GM12878 (cell line): ENCODE measurements at regions not wholly inside any gene's neighbourhood (a gene's known extent, or its start where the extent isn't known, plus 50 kb on each side); places are given as distances from the start of the nearest gene placed in this dataset.

Experiments used
- ATAC-seq: fragments of 200-7000 bp; cut with Tn5 transposase; 3 replicates; pipeline ENCODE4 v1.9.1; 2020; ENCODE audit warnings: mild to moderate bottlenecking, moderate library complexity
- BruUV-seq: library from RNA; stranded (reverse); fragments of 400-500 nt; replicated peaks from 2 replicates; lab custom pipeline; 2021; lab: Mats Ljungman, UMichigan
- CTCF ChIA-PET: fragments of 300-600 bp; sonication (Branson Sonifier 250); formaldehyde crosslinking; extraction: SDS; loops from one replicate; lab custom pipeline; 2021; ENCODE audit warnings: inconsistent platforms; lab: Yijun Ruan, JAX
- POLR2A ChIA-PET: fragments of 350-600 bp; formaldehyde crosslinking; extraction: SDS; loops from one replicate; lab custom pipeline; 2021; ENCODE audit warnings: inconsistent platforms; lab: Charles Lee
- RAD21 ChIA-PET: fragments of 300-600 bp; sonication (Branson Sonifier 250); formaldehyde crosslinking; loops from one replicate; lab custom pipeline; 2023; ENCODE audit warnings: antibody characterized with exemption; ENCODE audit not compliant: unreplicated experiment; lab: Charles Lee
- SMC1A ChIA-PET: fragments of 300-600 bp; sonication (Branson Sonifier 250); formaldehyde crosslinking; loops from one replicate; lab custom pipeline; 2023; ENCODE audit not compliant: unreplicated experiment, uncharacterized antibody; lab: Charles Lee
- DNase-seq: peaks from one replicate; pipeline ENCODE4 v3.0.0-alpha.2; 2011; ENCODE audit warnings: low read depth, low spot score
- FAIRE-seq: peaks from 3 replicates; lab custom pipeline; 2011; peaks lifted over from hg19 to GRCh38; lab: Jason Lieb, UNC
- H2AFZ ChIP-seq: 2 replicates; pipeline ENCODE4 v1.6.0; 2011; ENCODE audit warnings: low read depth, low read length, control low read depth; ENCODE audit not compliant: control insufficient read depth
- H3K27ac ChIP-seq: 2 replicates; pipeline ENCODE4 v1.5.1; 2011; ENCODE audit warnings: control low read depth; ENCODE audit not compliant: control insufficient read depth, insufficient read depth
- H3K27me3 ChIP-seq, 2 experiments: replicated peaks in 1 of 2; 2 replicates each; pipeline versions ENCODE4 v1.6.0 to v1.6.1; 2011; ENCODE audit warnings: low read length in 1 of 2; ENCODE audit not compliant: control insufficient read depth in 2 of 2, insufficient read depth in 2 of 2
- H3K36me3 ChIP-seq, 2 experiments: 2 replicates each; pipeline ENCODE4 v1.5.1; 2011; ENCODE audit warnings: low read length in 1 of 2; ENCODE audit not compliant: control insufficient read depth in 2 of 2, insufficient read depth in 2 of 2
- H3K4me1 ChIP-seq: 2 replicates; pipeline ENCODE4 v1.6.1; 2011; ENCODE audit warnings: mild to moderate bottlenecking, low read length, moderate library complexity, mixed read lengths; ENCODE audit not compliant: control insufficient read depth, insufficient read depth
- H3K4me2 ChIP-seq: 2 replicates; pipeline ENCODE4 v1.6.0; 2011; ENCODE audit warnings: control low read depth; ENCODE audit not compliant: control insufficient read depth, insufficient read depth
- H3K4me3 ChIP-seq: fragments of 200-600 bp; sonication (generic); 2 replicates; pipeline ENCODE4 v1.5.1; 2016
- H3K79me2 ChIP-seq: 2 replicates; pipeline ENCODE4 v1.6.0; 2011; ENCODE audit warnings: low read length; ENCODE audit not compliant: control insufficient read depth, insufficient read depth
- H3K9ac ChIP-seq: 2 replicates; pipeline ENCODE4 v1.8.0; 2011; ENCODE audit warnings: low read length, control low read depth, mixed read lengths; ENCODE audit not compliant: control insufficient read depth, insufficient read depth
- H3K9me3 ChIP-seq: replicated peaks from 3 replicates; pipeline ENCODE4 v1.5.1; 2011; ENCODE audit warnings: mild to moderate bottlenecking, low read length; ENCODE audit not compliant: control insufficient read depth, insufficient read depth
- H4K20me1 ChIP-seq: 2 replicates; pipeline ENCODE4 v1.6.0; 2011; ENCODE audit not compliant: control insufficient read depth, insufficient read depth
- ATF2 ChIP-seq: IDR thresholded peaks from 2 replicates; pipeline ENCODE4 v1.6.1; 2012; ENCODE audit warnings: low read length, inconsistent platforms
- ATF7 ChIP-seq: fragments of 450-650 bp; IDR thresholded peaks from 2 replicates; pipeline ENCODE4 v1.6.1; 2016; ENCODE audit warnings: low read depth, mild to moderate bottlenecking
- BRCA1 ChIP-seq: IDR thresholded peaks from 2 replicates; pipeline ENCODE4 v1.6.1; 2011; ENCODE audit warnings: low read depth, low read length, improper control_type of control experiment
- CEBPB ChIP-seq, 2 experiments: fragments of 150-350 bp in 1 of 2; IDR thresholded peaks; 2 replicates each; pipeline ENCODE4 v1.6.1; 2012 to 2014; ENCODE audit warnings: low read depth in 2 of 2, low read length in 2 of 2, borderline replicate concordance in 1 of 2, inconsistent platforms in 1 of 2
- EZH2 ChIP-seq: IDR thresholded peaks from 2 replicates; pipeline ENCODE4 v1.6.1; 2012; ENCODE audit warnings: low read depth, mild to moderate bottlenecking, control low read depth, inconsistent platforms, low read length, borderline replicate concordance; ENCODE audit not compliant: control insufficient read depth
- KAT2A ChIP-seq: conservative IDR thresholded peaks from 2 replicates; pipeline ENCODE4 v1.6.1; 2011; ENCODE audit warnings: low read depth, low read length; ENCODE audit not compliant: control insufficient read depth
- KDM1A ChIP-seq: fragments of 200-600 bp; sonication (generic); IDR thresholded peaks from 2 replicates; pipeline ENCODE4 v1.6.1; 2016; ENCODE audit warnings: borderline replicate concordance
- MAX ChIP-seq: IDR thresholded peaks from 2 replicates; pipeline ENCODE4 v1.6.1; 2012; ENCODE audit warnings: low read depth, low read length, improper control_type of control experiment
- MEF2A ChIP-seq: IDR thresholded peaks from 2 replicates; pipeline ENCODE4 v1.6.1; 2011; ENCODE audit warnings: low read depth, mild to moderate bottlenecking, low read length, moderate library complexity; ENCODE audit not compliant: insufficient read depth
- MTA2 ChIP-seq: fragments of 450-650 bp; IDR thresholded peaks from 2 replicates; pipeline ENCODE4 v1.6.1; 2016; ENCODE audit warnings: low read depth, mild to moderate bottlenecking, moderate library complexity
- MYB ChIP-seq: fragments of 150-350 bp; IDR thresholded peaks from 2 replicates; pipeline ENCODE4 v1.6.1; 2014; ENCODE audit warnings: mild to moderate bottlenecking, low read depth, low read length, borderline replicate concordance
- NBN ChIP-seq: fragments of 450-650 bp; IDR thresholded peaks from 2 replicates; pipeline ENCODE4 v1.6.1; 2016
- NFYA ChIP-seq: IDR thresholded peaks from 2 replicates; pipeline ENCODE4 v1.6.1; 2011; ENCODE audit warnings: low read depth, mild to moderate bottlenecking, low read length, improper control_type of control experiment, borderline replicate concordance
- PML ChIP-seq: IDR thresholded peaks from 2 replicates; pipeline ENCODE4 v1.6.1; 2012; ENCODE audit warnings: low read length, inconsistent platforms
- REST ChIP-seq: IDR thresholded peaks from 2 replicates; pipeline ENCODE4 v1.6.1; 2012; ENCODE audit warnings: mild to moderate bottlenecking, low read depth, low read length
- SUPT20H ChIP-seq: IDR thresholded peaks from 2 replicates; pipeline ENCODE4 v1.6.1; 2011; ENCODE audit warnings: low read depth, mild to moderate bottlenecking, low read length, moderate library complexity, borderline replicate concordance; ENCODE audit not compliant: control insufficient read depth
- TCF3 ChIP-seq: IDR thresholded peaks from 2 replicates; pipeline ENCODE4 v1.6.1; 2012; ENCODE audit warnings: low read depth, mild to moderate bottlenecking, low read length, borderline replicate concordance; ENCODE audit not compliant: insufficient read depth
- TCF7 ChIP-seq: IDR thresholded peaks from 2 replicates; pipeline ENCODE4 v1.6.1; 2014; ENCODE audit warnings: antibody characterized with exemption, borderline replicate concordance
- YBX1 ChIP-seq: fragments of 450-650 bp; IDR thresholded peaks from 2 replicates; pipeline ENCODE4 v1.6.1; 2016; ENCODE audit warnings: antibody characterized with exemption
- ZBED1 ChIP-seq: IDR thresholded peaks from 2 replicates; pipeline ENCODE4 v1.6.1; 2016; ENCODE audit warnings: borderline replicate concordance
- ZNF217 ChIP-seq: fragments of 450-650 bp; IDR thresholded peaks from 2 replicates; pipeline ENCODE4 v1.6.1; 2017; ENCODE audit warnings: antibody characterized with exemption, mild to moderate bottlenecking
- in situ Hi-C: fragments of 300-500 bp; cut with MboI; formaldehyde crosslinking; loops from 9 replicates; pipeline ENCODE4 v1.14.3; 2018; ENCODE audit warnings: mixed read lengths
- intact Hi-C: fragments of 100-400 bp; cut with micrococcal nuclease; formaldehyde crosslinking; loops from one replicate; pipeline ENCODE4 v1.14.2; 2022; ENCODE audit not compliant: unreplicated experiment

GRCh38 chr6:81822568-81822967 is 70.1 kb upstream of the TENT5A start (continued):
- no peak for TF ChIP-seq CEBPB (IDR thresholded peaks at IDR 0.05; ENCODE audit: borderline replicate concordance in 1 of 2, low read depth in 2 of 2, low read length in 2 of 2)
- no peak for TF ChIP-seq MEF2A
- no peak for TF ChIP-seq PML
- TF ChIP-seq ZNF217 = no peak

GRCh38 chr6:81821449-81821848 is 69.0 kb upstream of the TENT5A start:
- FAIRE-seq = no peak
- Histone ChIP-seq H3K27ac (no peak overlapping the region), H3K4me1 (no peaks in the 10 kb centered on the region), H3K79me2 (no peaks in the 10 kb centered on the region), H3K27me3 (no peaks in the 10 kb centered on the region), H4K20me1 (no peaks in the 10 kb centered on the region), H3K36me3 (no peaks in the 10 kb centered on the region), H3K9ac (no peak overlapping the region), H3K9me3 (no peaks in the 10 kb centered on the region), H2AFZ (no peak overlapping the region), H3K4me3 (no peak overlapping the region), H3K4me2 (no peak overlapping the region)
- SMC1A ChIA-PET = interaction anchor here (1.0 to 1.8 kb wide), 7 partner anchors 27 to 178 kb away, joined by 3 to 8 read pairs (median 4); no protein-coding TSS in a partner anchor
- RAD21 ChIA-PET = interaction anchor here (0.9 to 1.7 kb wide), 5 partner anchors 55 to 176 kb away, joined by 3 to 6 read pairs (median 5); no protein-coding TSS in a partner anchor
- BruUV-seq = no TSS peak
- POLR2A ChIA-PET = interaction anchor here (0.9 kb wide), 1 partner anchor 31 kb away, joined by 3 read pairs; no protein-coding TSS in a partner anchor
- CTCF ChIA-PET = interaction anchor here (0.7 to 2.9 kb wide), 3 partner anchors 116 to 185 kb away, joined by 3 to 9 read pairs (median 3); no protein-coding TSS in a partner anchor
- ATAC-seq = no peak
- in situ Hi-C loops = no loop called here
- no peak for DNase-seq
- intact Hi-C loops = no loop called here
- TF ChIP-seq MYB = no peak
- peak; percentile 53; the same call in 1 of the 2 replicates for TF ChIP-seq ATF7
- no peak for TF ChIP-seq NFYA
- no peak for TF ChIP-seq EZH2
- TF ChIP-seq KDM1A = no peak
- no peak for TF ChIP-seq BRCA1
- TF ChIP-seq MTA2 = 0 out of 2 replicates have a peak, but pooled peaks have one; percentile 35
- TF ChIP-seq MEF2A = no peak
- TF ChIP-seq SUPT20H = no peak
- no peak for TF ChIP-seq ZBED1
- TF ChIP-seq KAT2A = no peak
- TF ChIP-seq YBX1 = no peak
- no peak for TF ChIP-seq TCF7
- no peak for TF ChIP-seq ATF2
- TF ChIP-seq NBN = no peak
- TF ChIP-seq REST = no peak
- no peak for TF ChIP-seq TCF3
- TF ChIP-seq MAX = no peak
